RWPE2 (cell line): ENCODE measurements at regions not wholly inside any gene's neighbourhood (a gene's known extent, or its start where the extent isn't known, plus 50 kb on each side); places are given as distances from the start of the nearest gene placed in this dataset.
A peak's percentile ranks its signal among the peaks of the same experiment; 100 is the strongest.

ENCODE experiments used
- ATAC-seq: fragments of 200-7000 bp; cut with Tn5 transposase; 3 replicates; pipeline ENCODE4 v1.9.1; 2021; ENCODE audit warnings: low read depth
- DNase-seq: peaks from one replicate; pipeline ENCODE4 v3.0.0-alpha.2; 2020; ENCODE audit warnings: low spot score
- H3K27ac ChIP-seq: fragments of 450-650 bp; 2 replicates; pipeline ENCODE4 v1.5.1; 2017; ENCODE audit warnings: mild to moderate bottlenecking; ENCODE audit not compliant: poor library complexity, severe bottlenecking
- H3K27me3 ChIP-seq: fragments of 250-450 bp; sonication (Bioruptor Pico); 2 replicates; pipeline ENCODE4 v1.5.1; 2021; ENCODE audit warnings: mild to moderate bottlenecking, moderate library complexity; ENCODE audit not compliant: insufficient read depth, poor library complexity, severe bottlenecking
- H3K36me3 ChIP-seq: fragments of 250-450 bp; sonication (Bioruptor Pico); 2 replicates; pipeline ENCODE4 v1.5.1; 2020; ENCODE audit warnings: low read depth, mild to moderate bottlenecking, moderate library complexity
- H3K4me1 ChIP-seq: fragments of 250-450 bp; sonication (Bioruptor Pico); 2 replicates; pipeline ENCODE4 v1.5.1; 2021; ENCODE audit warnings: mild to moderate bottlenecking, moderate library complexity; ENCODE audit not compliant: insufficient read depth, poor library complexity, severe bottlenecking
- H3K4me3 ChIP-seq: fragments of 250-450 bp; sonication (Bioruptor Pico); 2 replicates; pipeline ENCODE4 v1.5.1; 2021; ENCODE audit warnings: mild to moderate bottlenecking, moderate library complexity; ENCODE audit not compliant: severe bottlenecking
- H3K9me3 ChIP-seq: fragments of 250-450 bp; sonication (Bioruptor Pico); 2 replicates; pipeline ENCODE4 v1.5.1; 2021; ENCODE audit warnings: mild to moderate bottlenecking, moderate library complexity; ENCODE audit not compliant: severe bottlenecking
- CTCF ChIP-seq: fragments of 450-650 bp; IDR thresholded peaks from one replicate; pipeline ENCODE4 v1.5.1; 2017; ENCODE audit warnings: mild to moderate bottlenecking, moderate library complexity; ENCODE audit not compliant: poor library complexity, severe bottlenecking

GRCh38 chr10:118106426-118106825 lies 59.7 kb upstream of the RAB11FIP2 start:
- H3K9me3 ChIP-seq, result no peaks in the 10 kb centered on the region
- TF ChIP-seq CTCF, result peak; percentile 25
- no peaks in the 10 kb centered on the region for H3K27me3 ChIP-seq
- no peak for DNase-seq
- peaks cover 5% of the 10 kb centered on the region for H3K4me1 ChIP-seq
- no peak overlapping the region for H3K4me3 ChIP-seq
- H3K36me3 ChIP-seq, result no peaks in the 10 kb centered on the region
- no peak overlapping the region for H3K27ac ChIP-seq
- no peak for ATAC-seq

DNA sequence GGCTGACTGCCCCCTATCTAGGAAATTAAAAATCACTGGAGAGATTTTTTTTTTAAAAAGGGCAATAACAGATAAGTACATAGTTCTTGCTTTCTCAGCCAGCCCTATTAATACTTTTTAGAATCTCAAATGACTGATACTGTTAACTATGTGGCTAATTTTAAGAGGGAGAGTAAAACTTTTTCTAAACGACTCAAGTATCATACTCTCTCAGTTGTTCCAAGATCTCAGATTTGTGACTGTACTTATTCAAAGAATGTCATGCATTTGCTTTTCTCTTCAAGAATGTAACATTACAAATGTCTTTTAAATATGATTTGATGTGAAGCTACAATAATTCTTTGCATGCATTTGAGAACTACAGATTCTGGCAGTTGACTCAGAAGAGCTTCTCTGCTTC lies 55.4 kb upstream of the RAB11FIP2 start:
- no peaks in the 10 kb centered on the region for H3K4me1 ChIP-seq
- no peak for TF ChIP-seq CTCF
- DNase-seq (no peak), ATAC-seq (no peak)
- H3K36me3 ChIP-seq, result no peaks in the 10 kb centered on the region
- H3K27me3 ChIP-seq, result no peaks in the 10 kb centered on the region
- H3K9me3 ChIP-seq, result no peaks in the 10 kb centered on the region
- no peak overlapping the region for H3K27ac ChIP-seq
- H3K4me3 ChIP-seq, result no peak overlapping the region

GRCh38 chr10:118101501-118101900 lies 54.8 kb upstream of the RAB11FIP2 start:
- ATAC-seq, result no peak
- Histone ChIP-seq H3K9me3 (no peaks in the 10 kb centered on the region), H3K27ac (no peak overlapping the region), H3K36me3 (no peaks in the 10 kb centered on the region), H3K4me3 (no peak overlapping the region), H3K27me3 (no peaks in the 10 kb centered on the region), H3K4me1 (no peaks in the 10 kb centered on the region)
- DNase-seq, result no peak
- TF ChIP-seq CTCF, result no peak
